Testis (tissue), 2 donors: ENCODE measurements at regions not wholly inside any gene's neighbourhood (a gene's known extent, or its start where the extent isn't known, plus 50 kb on each side); places are given as distances from the start of the nearest gene placed in this dataset.

Experiments used
- DNase-seq: peaks from one replicate; pipeline ENCODE4 v3.0.0-alpha.2; 2019
- H3K27ac ChIP-seq, 2 donors: fragments of 200-600 bp; sonication (generic); one replicate each; pipeline ENCODE4 v1.5.1; 2019
- H3K27me3 ChIP-seq: fragments of 200-600 bp; sonication (generic); one replicate; pipeline ENCODE4 v1.5.1; 2019
- H3K36me3 ChIP-seq: fragments of 200-600 bp; sonication (generic); one replicate; pipeline ENCODE4 v1.5.1; 2017; ENCODE audit warnings: low read depth; ENCODE audit errors: missing control alignments
- H3K4me1 ChIP-seq: fragments of 200-600 bp; sonication (generic); one replicate; pipeline ENCODE4 v1.5.1; 2019
- H3K4me3 ChIP-seq, 2 donors: fragments of 200-600 bp; sonication (generic); one replicate each; pipeline ENCODE4 v1.5.1; 2017 to 2019
- H3K9me3 ChIP-seq: fragments of 200-600 bp; sonication (generic); one replicate; pipeline ENCODE4 v1.5.1; 2017
- CTCF ChIP-seq, 3 experiments: fragments of 450-650 bp in 2 of 3; fragments of 200-600 bp in 1 of 3; sonication (generic) in 1 of 3; IDR thresholded peaks; one replicate each; pipeline ENCODE4 v1.5.1; 2016 to 2019; ENCODE audit warnings: antibody characterized with exemption in 3 of 3, mild to moderate bottlenecking in 2 of 3, moderate library complexity in 1 of 3
- POLR2A ChIP-seq: fragments of 450-650 bp; IDR thresholded peaks from one replicate; pipeline ENCODE4 v1.6.1; 2017; ENCODE audit warnings: antibody characterized with exemption, mild to moderate bottlenecking, moderate library complexity
- WGBS, 2 donors: methylation state at CpG; one replicate each; pipeline ENCODE4 v1.1.5; 2018; 5-methylcytosine and 5-hydroxymethylcytosine counted together
- intact Hi-C: fragments of 100-400 bp; cut with DNase I; formaldehyde crosslinking; loops from one replicate; pipeline ENCODE4 v1.15.1; 2023; ENCODE audit warnings: low total_unique reads

- no peak overlapping the region for H3K4me3 ChIP-seq
- H3K27me3 ChIP-seq = no peaks in the 10 kb centered on the region
- H3K4me1 ChIP-seq = no peaks in the 10 kb centered on the region
- no peak for TF ChIP-seq POLR2A
- no peak for TF ChIP-seq CTCF (IDR thresholded peaks at IDR 0.05)
- H3K9me3 ChIP-seq = no peaks in the 10 kb centered on the region
- H3K36me3 ChIP-seq = no peaks in the 10 kb centered on the region
- intact Hi-C loops = no loop called here
- no peak overlapping the region for H3K27ac ChIP-seq
- DNase-seq = no peak
- 84 to 89% methylated on average over 7 of the region's 7 CpGs for WGBS, 2 donors
Observed at GRCh38 chr12:114588061-114588460, 95.9 kb downstream of the TBX3 start.

GRCh38 chr12:114580306-114580705, 103.7 kb downstream of the TBX3 start:
- Histone ChIP-seq H3K27me3 (no peaks in the 10 kb centered on the region), H3K4me3 (no peak overlapping the region), H3K4me1 (no peaks in the 10 kb centered on the region), H3K36me3 (no peaks in the 10 kb centered on the region), H3K9me3 (no peaks in the 10 kb centered on the region), H3K27ac (no peak overlapping the region)
- WGBS, 2 donors = 88 to 92% methylated on average over 2 of the region's 2 CpGs
- TF ChIP-seq POLR2A = no peak
- TF ChIP-seq CTCF (IDR thresholded peaks at IDR 0.05) = no peak
- intact Hi-C loops = no loop called here
- DNase-seq = no peak

GRCh38 chr12:114579389-114579788, 104.6 kb downstream of the TBX3 start:
- no peak for TF ChIP-seq CTCF (IDR thresholded peaks at IDR 0.05)
- Histone ChIP-seq H3K27me3 (no peaks in the 10 kb centered on the region), H3K4me1 (no peaks in the 10 kb centered on the region), H3K27ac (no peak overlapping the region), H3K4me3 (no peak overlapping the region), H3K36me3 (no peaks in the 10 kb centered on the region), H3K9me3 (no peaks in the 10 kb centered on the region)
- intact Hi-C loops = no loop called here
- WGBS, 2 donors = 66 to 100% methylated on average over 1 of the region's 1 CpG
- DNase-seq = no peak

GRCh38 chr12:114562654-114563053, 121.3 kb downstream of the TBX3 start:
- no peak for DNase-seq
- WGBS, 2 donors = 49 to 54% methylated on average over 2 of the region's 2 CpGs

More at GRCh38 chr12:114562654-114563053, 121.3 kb downstream of the TBX3 start:
- no peaks in the 10 kb centered on the region for H3K27me3 ChIP-seq
- TF ChIP-seq CTCF (IDR thresholded peaks at IDR 0.05) = no peak
- no peak for TF ChIP-seq POLR2A
- H3K27ac ChIP-seq = no peak overlapping the region
- no peaks in the 10 kb centered on the region for H3K4me1 ChIP-seq
- H3K4me3 ChIP-seq = no peak overlapping the region
- no peaks in the 10 kb centered on the region for H3K9me3 ChIP-seq
- no peaks in the 10 kb centered on the region for H3K36me3 ChIP-seq
- intact Hi-C loops = no loop called here
